ENCODE measurements at regions not wholly inside any gene's neighbourhood (a gene's known extent, or its start where the extent isn't known, plus 50 kb on each side); places are given as distances from the start of the nearest gene placed in this dataset.

- TF ChIP-seq ZNF462 (CRISPR knock-in tag; IDR thresholded peaks at IDR 0.05) (no peak), CTCF (conservative IDR thresholded peaks at IDR 0.05; ENCODE audit: low read depth in 2 of 2) (no peak), EZH2 (IDR thresholded peaks at IDR 0.05; ENCODE audit: low read depth, unreplicated experiment) (no peak), ZNF114 (CRISPR knock-in tag; IDR thresholded peaks at IDR 0.05) (no peak), POLR2AphosphoS5 (IDR thresholded peaks at IDR 0.05; ENCODE audit: low read depth) (no peak)
Observed at GRCh38 chr2:186910996-186911395, 62.0 kb upstream of the ZSWIM2 start (continued).

DNA sequence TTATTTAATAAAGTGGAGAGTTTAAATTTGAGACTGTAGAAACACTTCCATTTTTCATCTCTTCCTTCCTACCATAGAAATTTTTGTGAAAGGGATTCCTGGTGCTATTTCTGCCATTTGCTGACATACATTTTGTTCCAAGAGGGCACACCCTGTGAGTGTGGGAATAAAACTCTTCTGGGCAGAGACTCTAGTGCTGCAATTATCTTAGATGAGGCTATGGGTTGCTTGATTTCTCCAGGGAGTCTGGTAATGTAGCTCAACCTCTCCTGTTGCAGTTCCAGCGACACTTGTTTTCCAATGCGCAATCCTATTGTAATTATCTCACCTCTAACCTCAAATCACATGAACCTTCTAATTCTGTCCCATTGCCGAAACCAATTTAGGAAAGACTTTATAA, 60.1 kb upstream of the ZSWIM2 start:
- Mint-ChIP-seq H3K4me1 (no peaks in the 10 kb centered on the region), H3K9me3 (no peaks in the 10 kb centered on the region), H3K36me3 (ENCODE audit: low read depth) (no peaks in the 10 kb centered on the region), H3K4me3 (no peak overlapping the region), H3K27ac (no peak overlapping the region), H3K27me3 (ENCODE audit: insufficient read depth, low read depth, poor library complexity) (no peaks in the 10 kb centered on the region)
- H3K9me2 ChIP-seq (ENCODE audit: insufficient read depth): no peaks in the 10 kb centered on the region
- ATAC-seq (no peak), DNase-seq (ENCODE audit: low spot score) (no peak)
- H3K27me3 ChIP-seq (ENCODE audit: insufficient read depth): no peaks in the 10 kb centered on the region
- no peaks in the 10 kb centered on the region for H3K4me1 ChIP-seq (ENCODE audit: insufficient read depth)
- no peak overlapping the region for H3K4me3 ChIP-seq
- TF ChIP-seq ETS1 (IDR thresholded peaks at IDR 0.05) (no peak), POLR2AphosphoS5 (IDR thresholded peaks at IDR 0.05; ENCODE audit: low read depth) (no peak), JUNB (IDR thresholded peaks at IDR 0.05; ENCODE audit: unreplicated experiment) (no peak), NANOG (IDR thresholded peaks at IDR 0.05; ENCODE audit: borderline replicate concordance) (no peak), CREB1 (CRISPR knock-in tag; IDR thresholded peaks at IDR 0.05; ENCODE audit: low read depth) (no peak), CTCF (conservative IDR thresholded peaks at IDR 0.05; ENCODE audit: low read depth in 2 of 2) (no peak), STAT1 (IDR thresholded peaks at IDR 0.05; ENCODE audit: unreplicated experiment) (no peak), ZNF331 (CRISPR knock-in tag; IDR thresholded peaks at IDR 0.05; ENCODE audit: low read depth) (no peak), ZNF114 (CRISPR knock-in tag; IDR thresholded peaks at IDR 0.05) (no peak)
- H2AFZ ChIP-seq: no peak overlapping the region
- H3K79me2 ChIP-seq (replicated peaks; ENCODE audit: insufficient read depth): no peaks in the 10 kb centered on the region
- H4K20me1 ChIP-seq (replicated peaks; ENCODE audit: insufficient read depth): no peaks in the 10 kb centered on the region
- H3K27ac ChIP-seq (ENCODE audit: low read depth): no peak overlapping the region
- H3F3A ChIP-seq (replicated peaks; ENCODE audit: low read depth): no peaks in the 10 kb centered on the region
- no peaks in the 10 kb centered on the region for H3K36me3 ChIP-seq (ENCODE audit: insufficient read depth)
- no peak overlapping the region for H3K4me2 ChIP-seq

All from GM23338 (cell line).